T47D (cell line): ENCODE measurements at regions not wholly inside any gene's neighbourhood (a gene's known extent, or its start where the extent isn't known, plus 50 kb on each side); places are given as distances from the start of the nearest gene placed in this dataset.
"Not testable (repeated sequence)": the region's sequence is repeated elsewhere in the genome, so short reads cannot be mapped to it uniquely, and the experiment has no call there.

Source experiments
- DNase-seq, 2 experiments: peaks; one replicate each; pipeline versions ENCODE4 v3.0.0 to v3.0.0-alpha.2; 2011 to 2012; ENCODE audit warnings: low read depth in 1 of 2, low spot score in 1 of 2
- JUND ChIP-seq: IDR thresholded peaks from 2 replicates; pipeline ENCODE4 v1.6.1; 2012; ENCODE audit warnings: low read depth
- in situ Hi-C: cut with HindIII; loops from 2 replicates; pipeline ENCODE4 v1.10.0; 2016; ENCODE audit warnings: low sequenced_read_pairs, low pct_unique_long_range_greater_than_20kb

- TF ChIP-seq JUND, result no peak
- no peak for DNase-seq
- in situ Hi-C loops, result no loop called here
These were observed 648.4 kb upstream of the GBE1 start for GRCh38 chr3:82409842-82410241.

- no peak for DNase-seq
- in situ Hi-C loops, result no loop called here
- no peak for TF ChIP-seq JUND
These were observed 630.8 kb upstream of the GBE1 start for GRCh38 chr3:82392203-82392775.

GRCh38 chr3:82390868-82391267, 629.4 kb upstream of the GBE1 start:
- TF ChIP-seq JUND, result no peak
- in situ Hi-C loops, result no loop called here
- DNase-seq, result no peak

- TF ChIP-seq JUND, result no peak
- in situ Hi-C loops, result no loop called here
- DNase-seq, result no peak
These were observed 625.2 kb upstream of the GBE1 start for GRCh38 chr3:82386647-82387046.

GRCh38 chr3:82384181-82384580, 622.7 kb upstream of the GBE1 start:
- no peak for TF ChIP-seq JUND
- DNase-seq, result no peak
- in situ Hi-C loops, result no loop called here

GRCh38 chr3:82382831-82383230, 621.4 kb upstream of the GBE1 start:
- no peak for DNase-seq
- in situ Hi-C loops, result no loop called here
- TF ChIP-seq JUND, result no peak

GRCh38 chr3:82378392-82378791, 616.9 kb upstream of the GBE1 start:
- no peak for TF ChIP-seq JUND
- no peak for DNase-seq
- in situ Hi-C loops, result no loop called here

GRCh38 chr3:82376883-82377282, 615.4 kb upstream of the GBE1 start:
- in situ Hi-C loops, result no loop called here
- no peak for TF ChIP-seq JUND
- DNase-seq, result peak in 1 of 2 experiments; percentile 31

- DNase-seq, in situ Hi-C loops: not testable (repeated sequence)
These were observed 612.4 kb upstream of the GBE1 start for GRCh38 chr3:82373833-82374232.

- no peak for TF ChIP-seq JUND
- in situ Hi-C loops, result no loop called here
- DNase-seq, result no peak
These were observed 603.4 kb upstream of the GBE1 start for GRCh38 chr3:82364827-82365226.

- no peak for DNase-seq
- no peak for TF ChIP-seq JUND
- in situ Hi-C loops, result no loop called here
These were observed 601.7 kb upstream of the GBE1 start for GRCh38 chr3:82363131-82363530.

GRCh38 chr3:82355228-82355627, 593.8 kb upstream of the GBE1 start:
- in situ Hi-C loops, result no loop called here
- no peak for DNase-seq

GRCh38 chr3:82354228-82354627, 592.8 kb upstream of the GBE1 start:
- in situ Hi-C loops, result no loop called here
- no peak for DNase-seq

More at GRCh38 chr3:82355228-82355627, 593.8 kb upstream of the GBE1 start:
- no peak for TF ChIP-seq JUND

More at GRCh38 chr3:82354228-82354627, 592.8 kb upstream of the GBE1 start:
- TF ChIP-seq JUND, result no peak
